Muscle of leg (tissue), 3 donors: ENCODE measurements at regions not wholly inside any gene's neighbourhood (a gene's known extent, or its start where the extent isn't known, plus 50 kb on each side); places are given as distances from the start of the nearest gene placed in this dataset.

Experiments used
- DNase-seq: peaks from one replicate; pipeline ENCODE4 v3.0.0; 2013
- H3K27ac ChIP-seq: one replicate; pipeline ENCODE4 v1.5.1; 2013; ENCODE audit warnings: mild to moderate bottlenecking, low read length, control low read depth
- H3K27me3 ChIP-seq: one replicate; pipeline ENCODE4 v1.6.1; 2013; ENCODE audit warnings: low read length; ENCODE audit not compliant: control insufficient read depth, insufficient read depth
- H3K36me3 ChIP-seq: one replicate; pipeline ENCODE4 v1.6.1; 2013; ENCODE audit warnings: low read length; ENCODE audit not compliant: control insufficient read depth, insufficient read depth
- H3K4me1 ChIP-seq: one replicate; pipeline ENCODE4 v1.6.1; 2013; ENCODE audit warnings: low read length; ENCODE audit not compliant: control insufficient read depth, insufficient read depth
- H3K4me3 ChIP-seq: one replicate; pipeline ENCODE4 v1.5.1; 2013; ENCODE audit warnings: low read length, control low read depth
- H3K9me3 ChIP-seq: replicated peaks from 2 replicates; pipeline ENCODE4 v1.6.1; 2013; ENCODE audit warnings: low read depth, low read length; ENCODE audit not compliant: control insufficient read depth
- whole genome bisulfite sequencing: methylation state at CpG from one replicate; pipeline ENCODE4 v1.1.5; 2013; ENCODE audit warnings: missing lambda C conversion rate; ENCODE audit not compliant: insufficient coverage; 5-methylcytosine and 5-hydroxymethylcytosine counted together

GRCh38 chr10:131652438-131653139 is 248.2 kb upstream of the PPP2R2D start:
- no peak overlapping the region for H3K27ac ChIP-seq
- no peak overlapping the region for H3K4me3 ChIP-seq
- H3K9me3 ChIP-seq, result no peaks in the 10 kb centered on the region
- H3K27me3 ChIP-seq, result peaks cover 30% of the 10 kb centered on the region
- DNase-seq, result no peak
- WGBS, result 17% methylated on average over 20 of the region's 22 CpGs
- H3K4me1 ChIP-seq, result peaks cover 34% of the 10 kb centered on the region
- H3K36me3 ChIP-seq, result no peaks in the 10 kb centered on the region

- H3K36me3 ChIP-seq, result no peaks in the 10 kb centered on the region
- H3K4me3 ChIP-seq, result no peak overlapping the region
- no peaks in the 10 kb centered on the region for H3K9me3 ChIP-seq
- peaks cover 34% of the 10 kb centered on the region for H3K4me1 ChIP-seq
- no peak overlapping the region for H3K27ac ChIP-seq
- peaks cover 30% of the 10 kb centered on the region for H3K27me3 ChIP-seq
- 73% methylated on average over 7 of the region's 14 CpGs for WGBS
- DNase-seq, result no peak
Measured at GRCh38 chr10:131653140-131653539, 247.7 kb upstream of the PPP2R2D start.

- Histone ChIP-seq H3K36me3 (no peaks in the 10 kb centered on the region), H3K27me3 (peaks cover 30% of the 10 kb centered on the region), H3K4me1 (peaks cover 34% of the 10 kb centered on the region), H3K9me3 (no peaks in the 10 kb centered on the region), H3K27ac (no peak overlapping the region), H3K4me3 (no peak overlapping the region)
- no peak for DNase-seq
- WGBS, result 67% methylated on average over 12 of the region's 13 CpGs
Measured at GRCh38 chr10:131653554-131654470, 247.0 kb upstream of the PPP2R2D start.

DNA sequence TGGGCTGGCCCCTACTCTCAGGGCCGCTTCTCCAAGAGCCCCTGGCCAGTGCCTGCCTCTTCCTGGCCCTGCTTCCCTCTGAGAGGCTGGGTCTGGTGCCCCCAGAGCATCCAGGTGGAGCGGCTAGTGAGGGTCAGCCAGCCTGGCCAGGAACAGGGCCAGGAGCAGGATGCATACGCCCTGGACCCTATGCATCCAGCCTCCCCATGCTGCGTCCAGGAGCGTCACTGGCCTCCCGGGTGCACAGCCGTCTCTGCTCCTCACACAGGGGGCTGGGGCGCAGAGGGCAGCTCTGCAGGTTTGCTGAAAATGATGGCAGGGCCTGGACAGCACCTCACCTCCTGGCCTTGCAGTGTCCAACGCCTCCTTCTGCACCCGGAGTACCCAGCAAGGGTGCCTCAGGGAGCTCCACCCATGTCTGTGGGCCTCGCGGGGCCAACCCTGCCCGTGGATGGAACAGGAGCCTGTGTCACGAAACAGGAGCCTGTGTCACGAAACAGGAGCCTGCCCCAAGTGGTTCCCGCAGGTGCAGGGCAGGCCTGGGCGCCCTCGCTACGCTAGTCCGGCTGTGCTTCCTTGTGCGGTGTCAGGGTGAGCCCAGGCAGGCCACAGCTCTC is 246.2 kb upstream of the PPP2R2D start:
- Histone ChIP-seq H3K9me3 (no peaks in the 10 kb centered on the region), H3K4me1 (peaks cover 34% of the 10 kb centered on the region), H3K4me3 (no peak overlapping the region), H3K36me3 (no peaks in the 10 kb centered on the region), H3K27me3 (peaks cover 30% of the 10 kb centered on the region), H3K27ac (no peak overlapping the region)
- 81% methylated on average over 21 of the region's 21 CpGs for WGBS
- DNase-seq, result no peak

GRCh38 chr10:131655101-131655849 is 245.5 kb upstream of the PPP2R2D start:
- H3K4me1 ChIP-seq, result peaks cover 32% of the 10 kb centered on the region
- H3K4me3 ChIP-seq, result no peak overlapping the region
- 38% methylated on average over 14 of the region's 16 CpGs for WGBS
- H3K9me3 ChIP-seq, result no peaks in the 10 kb centered on the region
- no peaks in the 10 kb centered on the region for H3K36me3 ChIP-seq
- H3K27me3 ChIP-seq, result peaks cover 28% of the 10 kb centered on the region
- H3K27ac ChIP-seq, result no peak overlapping the region
- peak; percentile 32 for DNase-seq

DNA sequence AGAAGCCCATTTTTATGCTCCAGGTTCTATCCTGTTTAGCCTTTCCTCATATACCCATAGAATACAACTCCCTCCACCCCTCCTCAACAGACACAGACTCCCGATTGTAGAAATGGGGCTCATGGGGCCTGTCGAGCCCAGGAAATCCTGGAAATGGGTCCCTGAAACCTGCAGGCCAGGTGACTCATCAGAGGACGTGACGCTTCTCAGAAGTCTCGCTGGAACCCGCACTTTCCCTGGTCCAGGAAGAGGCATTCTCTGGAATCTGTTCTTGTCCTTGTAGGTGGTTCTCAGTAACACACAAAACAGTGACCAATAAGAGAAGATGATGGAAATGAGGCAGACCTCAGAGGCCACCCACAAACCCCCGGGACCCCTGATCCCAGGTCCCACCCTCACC is 244.8 kb upstream of the PPP2R2D start:
- H3K36me3 ChIP-seq, result no peaks in the 10 kb centered on the region
- no peak for DNase-seq
- H3K27me3 ChIP-seq, result peaks cover 22% of the 10 kb centered on the region
- H3K4me3 ChIP-seq, result no peak overlapping the region
- peaks cover 2% of the 10 kb centered on the region for H3K9me3 ChIP-seq
- peaks cover 30% of the 10 kb centered on the region for H3K4me1 ChIP-seq
- 94% methylated on average over 4 of the region's 7 CpGs for WGBS
- no peak overlapping the region for H3K27ac ChIP-seq

GRCh38 chr10:131656431-131656841 is 244.4 kb upstream of the PPP2R2D start:
- Histone ChIP-seq H3K4me3 (no peak overlapping the region), H3K27ac (no peak overlapping the region), H3K9me3 (peaks cover 2% of the 10 kb centered on the region), H3K27me3 (peaks cover 18% of the 10 kb centered on the region), H3K36me3 (no peaks in the 10 kb centered on the region), H3K4me1 (peaks cover 29% of the 10 kb centered on the region)
- no peak for DNase-seq
- 97% methylated on average over 7 of the region's 9 CpGs for WGBS

DNA sequence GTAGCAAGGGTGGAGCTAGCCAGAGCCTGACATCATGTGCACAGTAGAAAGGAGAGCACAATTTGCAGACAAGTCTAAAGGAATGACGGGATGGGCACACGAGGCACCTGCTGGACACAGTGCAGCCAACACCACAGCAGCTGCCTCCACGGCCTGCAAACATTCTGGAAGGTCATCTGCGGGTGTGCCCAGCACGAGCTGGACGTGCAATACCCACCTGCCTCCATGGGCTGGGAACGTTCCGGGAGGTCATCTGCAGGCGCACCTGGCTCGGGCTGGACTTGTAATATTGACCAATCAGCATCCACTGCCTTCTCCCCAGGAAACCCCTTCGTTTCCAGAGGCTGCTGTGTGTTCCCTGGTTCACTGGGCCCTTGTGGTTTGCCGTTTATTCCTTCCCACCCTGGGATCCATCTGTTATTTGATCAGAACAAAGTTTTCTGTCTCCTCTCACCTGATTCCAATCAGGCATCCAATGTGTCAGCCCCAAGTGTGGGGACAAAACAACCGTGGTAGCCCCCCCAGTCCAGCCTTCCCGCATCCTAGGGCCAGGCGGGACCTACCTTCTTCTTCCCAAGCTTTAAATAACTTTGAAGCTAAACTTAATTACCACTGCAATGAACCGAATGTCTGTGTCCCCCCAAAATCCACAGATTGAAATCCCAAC is 243.4 kb upstream of the PPP2R2D start:
- Histone ChIP-seq H3K9me3 (peaks cover 2% of the 10 kb centered on the region), H3K36me3 (no peaks in the 10 kb centered on the region), H3K27ac (no peak overlapping the region), H3K27me3 (peaks cover 8% of the 10 kb centered on the region), H3K4me3 (no peak overlapping the region), H3K4me1 (peaks cover 20% of the 10 kb centered on the region)
- no peak for DNase-seq
- 70% methylated on average over 14 of the region's 16 CpGs for WGBS

- Histone ChIP-seq H3K27me3 (peaks cover 3% of the 10 kb centered on the region), H3K27ac (no peak overlapping the region), H3K9me3 (peaks cover 2% of the 10 kb centered on the region), H3K36me3 (no peaks in the 10 kb centered on the region), H3K4me1 (peaks cover 17% of the 10 kb centered on the region), H3K4me3 (no peak overlapping the region)
- no peak for DNase-seq
- no CpG with 5 or more reads among the region's 9 CpGs for WGBS
Measured at GRCh38 chr10:131657985-131658330, 242.8 kb upstream of the PPP2R2D start.
